Spleen (tissue), 11 donors: ENCODE measurements at regions not wholly inside any gene's neighbourhood (a gene's known extent, or its start where the extent isn't known, plus 50 kb on each side); places are given as distances from the start of the nearest gene placed in this dataset.
"Not testable (repeated sequence)": the region's sequence is repeated elsewhere in the genome, so short reads cannot be mapped to it uniquely, and the experiment has no call there.

Experiments used
- DNase-seq: peaks from one replicate; pipeline ENCODE4 v3.0.0-alpha.2; 2020
- H3K27ac ChIP-seq, 8 donors: fragments of 200-600 bp; sonication (generic) in 7 of 8; 1 replicate in 4 of 8; 2 replicates in 4 of 8; pipeline versions ENCODE4 v1.5.0 to v1.8.0; 2016 to 2021; ENCODE audit warnings: inconsistent platforms in 4 of 8, mild to moderate bottlenecking in 4 of 8, moderate library complexity in 1 of 8
- H3K27me3 ChIP-seq, 7 donors: fragments of 200-600 bp; sonication (generic) in 6 of 7; replicated peaks in 1 of 7; 1 replicate in 4 of 7; 2 replicates in 3 of 7; pipeline versions ENCODE4 v1.5.0 to v1.8.0; 2016 to 2021; ENCODE audit warnings: inconsistent platforms in 3 of 7, mild to moderate bottlenecking in 1 of 7
- H3K36me3 ChIP-seq, 6 donors: fragments of 200-600 bp; sonication (generic) in 5 of 6; 1 replicate in 4 of 6; 2 replicates in 2 of 6; pipeline versions ENCODE4 v1.5.0 to v1.8.0; 2016 to 2021; ENCODE audit warnings: inconsistent platforms in 2 of 6
- H3K4me1 ChIP-seq, 6 donors: fragments of 200-600 bp; sonication (generic) in 5 of 6; 1 replicate in 3 of 6; 2 replicates in 3 of 6; pipeline versions ENCODE4 v1.5.0 to v1.8.0; 2016 to 2021; ENCODE audit warnings: inconsistent platforms in 3 of 6
- H3K4me3 ChIP-seq, 8 donors: fragments of 200-600 bp; sonication (generic) in 7 of 8; 1 replicate in 4 of 8; 2 replicates in 4 of 8; pipeline versions ENCODE4 v1.5.0 to v1.8.0; 2016 to 2021; ENCODE audit warnings: inconsistent platforms in 4 of 8, mild to moderate bottlenecking in 4 of 8, moderate library complexity in 2 of 8
- H3K9me3 ChIP-seq, 8 donors: fragments of 200-600 bp; sonication (generic) in 7 of 8; 1 replicate in 4 of 8; 2 replicates in 4 of 8; pipeline versions ENCODE4 v1.5.0 to v1.8.0; 2016 to 2021; ENCODE audit warnings: inconsistent platforms in 4 of 8
- CTCF ChIP-seq, 11 experiments: fragments of 200-600 bp in 7 of 11; fragments of 450-650 bp in 4 of 11; sonication (generic) in 4 of 11; IDR thresholded peaks in 8 of 11; conservative IDR thresholded peaks in 3 of 11; 1 replicate in 7 of 11; 2 replicates in 4 of 11; pipeline versions ENCODE4 v1.4.0 to v1.8.0; 2016 to 2021; ENCODE audit warnings: antibody characterized with exemption in 11 of 11, inconsistent platforms in 4 of 11, mild to moderate bottlenecking in 1 of 11
- POLR2A ChIP-seq, 3 donors: fragments of 450-650 bp; IDR thresholded peaks; one replicate each; pipeline ENCODE4 v1.5.1; 2017; ENCODE audit warnings: antibody characterized with exemption in 3 of 3, mild to moderate bottlenecking in 1 of 3
- POLR2AphosphoS5 ChIP-seq, 3 donors: sonication (generic); formaldehyde crosslinking; IDR thresholded peaks; one replicate each; pipeline ENCODE4 v1.5.1; 2017; ENCODE audit warnings: antibody characterized with exemption in 3 of 3
- WGBS, 5 donors: extraction: QIAGEN DNeasy Blood & Tissue Kit in 3 of 5; methylation state at CpG; one replicate each; pipeline versions ENCODE4 v1.1.5 to v1.1.7; 2013 to 2018; 5-methylcytosine and 5-hydroxymethylcytosine counted together
- intact Hi-C: fragments of 100-400 bp; cut with DNase I; formaldehyde crosslinking; loops from one replicate; pipeline ENCODE4 v1.15.0; 2023; ENCODE audit warnings: low total_unique reads
- donor health status: healthy with polysubstance abuse.
- donor health status: DM: no; HTN: no; CAD: no; lungs with moderate emphysema.
- donor health status: DM: no; HTN: no; CAD: no.
- donor health status: Bipolar disorder and iron deficiency.
- donor health status: healthy.
- donor health status: DM: no; HTN: no; CAD: no.
- donor health status: DM: yes; HTN: yes; CAD: no.

DNA sequence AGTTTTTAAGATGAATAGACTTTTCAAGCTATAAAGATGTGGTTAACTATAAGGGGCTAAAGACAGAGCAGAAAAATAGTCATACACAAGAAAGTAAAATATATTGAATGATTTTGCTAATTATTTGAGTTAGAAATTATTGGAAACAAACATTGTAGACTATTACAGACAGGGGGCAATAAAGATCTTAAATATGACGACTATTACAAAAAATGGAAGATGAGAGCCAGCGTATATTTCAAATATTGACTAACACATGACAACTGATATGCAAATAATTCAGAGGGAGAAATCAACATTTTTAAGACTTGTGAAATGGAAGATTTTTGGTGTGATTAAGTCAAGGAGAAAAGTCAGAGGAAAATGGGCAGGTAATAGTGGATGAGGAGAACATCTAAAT, 520.2 kb upstream of the NUDT12 start:
- Histone ChIP-seq H3K9me3 (peaks cover 0 to 4% (median 0%) of the 10 kb centered on the region in 8 donors), H3K27me3 (no peaks in the 10 kb centered on the region), H3K4me1 (no peaks in the 10 kb centered on the region), H3K4me3 (no peak overlapping the region), H3K27ac (no peak overlapping the region), H3K36me3 (no peaks in the 10 kb centered on the region)
- TF ChIP-seq POLR2A (IDR thresholded peaks at IDR 0.05): no peak
- no peak for TF ChIP-seq POLR2AphosphoS5 (IDR thresholded peaks at IDR 0.05)
- TF ChIP-seq CTCF (IDR thresholded peaks at IDR 0.05 in 8 of 11, conservative IDR thresholded peaks at IDR 0.05 in 3 of 11): no peak
- DNase-seq: no peak
- intact Hi-C loops: no loop called here
- WGBS, 5 donors: 80 to 94% (median 87%) methylated on average over 2 of the region's 2 CpGs

GRCh38 chr5:104081232-104081631, 518.6 kb upstream of the NUDT12 start:
- H3K4me3 ChIP-seq: no peak overlapping the region
- no peak for DNase-seq
- H3K27ac ChIP-seq: no peak overlapping the region
- no peaks in the 10 kb centered on the region for H3K4me1 ChIP-seq
- intact Hi-C loops: no loop called here
- no peaks in the 10 kb centered on the region for H3K27me3 ChIP-seq
- TF ChIP-seq POLR2A (IDR thresholded peaks at IDR 0.05) (no peak), POLR2AphosphoS5 (IDR thresholded peaks at IDR 0.05) (no peak), CTCF (IDR thresholded peaks at IDR 0.05 in 8 of 11, conservative IDR thresholded peaks at IDR 0.05 in 3 of 11) (no peak)
- no peaks in the 10 kb centered on the region for H3K36me3 ChIP-seq
- H3K9me3 ChIP-seq: peaks cover 0 to 4% (median 0%) of the 10 kb centered on the region in 8 donors

DNA sequence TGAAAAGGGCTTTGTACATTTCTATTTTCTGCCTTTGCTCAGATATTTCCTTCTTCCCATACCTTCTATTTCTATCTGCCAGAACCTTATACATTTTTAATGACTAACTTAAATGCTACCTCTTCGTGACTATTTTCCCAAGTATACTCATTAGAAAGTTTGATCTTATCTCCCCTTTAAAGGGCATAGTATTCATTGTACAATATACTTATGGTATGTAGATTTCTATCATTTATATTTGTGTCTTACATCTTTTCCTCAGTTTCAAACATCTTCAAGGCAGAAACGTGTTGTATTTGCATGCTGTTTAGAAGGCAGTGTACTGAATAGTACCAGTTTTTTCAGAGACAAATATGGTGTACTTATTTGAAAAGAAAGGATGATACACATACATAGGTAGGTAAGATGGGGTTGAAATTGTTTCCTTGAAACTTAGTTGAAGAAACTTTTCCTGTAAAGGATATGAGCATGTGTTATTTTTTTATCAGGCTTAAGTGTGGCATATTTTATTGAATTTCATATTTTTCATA, 518.1 kb upstream of the NUDT12 start:
- Histone ChIP-seq H3K27me3 (no peaks in the 10 kb centered on the region), H3K4me3 (no peak overlapping the region), H3K4me1 (no peaks in the 10 kb centered on the region), H3K9me3 (peaks cover 0 to 4% (median 0%) of the 10 kb centered on the region in 8 donors), H3K36me3 (no peaks in the 10 kb centered on the region), H3K27ac (no peak overlapping the region)
- WGBS, 5 donors: 51 to 69% (median 58%) methylated on average over 2 of the region's 2 CpGs
- DNase-seq: no peak
- intact Hi-C loops: no loop called here
- no peak for TF ChIP-seq CTCF (IDR thresholded peaks at IDR 0.05 in 8 of 11, conservative IDR thresholded peaks at IDR 0.05 in 3 of 11)
- TF ChIP-seq POLR2A (IDR thresholded peaks at IDR 0.05): no peak
- no peak for TF ChIP-seq POLR2AphosphoS5 (IDR thresholded peaks at IDR 0.05)

- H3K4me3 ChIP-seq, H3K9me3 ChIP-seq, H3K27me3 ChIP-seq, H3K36me3 ChIP-seq, H3K27ac ChIP-seq, H3K4me1 ChIP-seq, DNase-seq, intact Hi-C loops: not testable (repeated sequence)
- 92 to 95% (median 93%) methylated on average over 23 to 28 of the region's 29 CpGs for WGBS, 5 donors
Measured at GRCh38 chr5:104079861-104080645, 517.5 kb upstream of the NUDT12 start.
